ENCODE measurements at regions not wholly inside any gene's neighbourhood (a gene's known extent, or its start where the extent isn't known, plus 50 kb on each side); places are given as distances from the start of the nearest gene placed in this dataset.

DNA sequence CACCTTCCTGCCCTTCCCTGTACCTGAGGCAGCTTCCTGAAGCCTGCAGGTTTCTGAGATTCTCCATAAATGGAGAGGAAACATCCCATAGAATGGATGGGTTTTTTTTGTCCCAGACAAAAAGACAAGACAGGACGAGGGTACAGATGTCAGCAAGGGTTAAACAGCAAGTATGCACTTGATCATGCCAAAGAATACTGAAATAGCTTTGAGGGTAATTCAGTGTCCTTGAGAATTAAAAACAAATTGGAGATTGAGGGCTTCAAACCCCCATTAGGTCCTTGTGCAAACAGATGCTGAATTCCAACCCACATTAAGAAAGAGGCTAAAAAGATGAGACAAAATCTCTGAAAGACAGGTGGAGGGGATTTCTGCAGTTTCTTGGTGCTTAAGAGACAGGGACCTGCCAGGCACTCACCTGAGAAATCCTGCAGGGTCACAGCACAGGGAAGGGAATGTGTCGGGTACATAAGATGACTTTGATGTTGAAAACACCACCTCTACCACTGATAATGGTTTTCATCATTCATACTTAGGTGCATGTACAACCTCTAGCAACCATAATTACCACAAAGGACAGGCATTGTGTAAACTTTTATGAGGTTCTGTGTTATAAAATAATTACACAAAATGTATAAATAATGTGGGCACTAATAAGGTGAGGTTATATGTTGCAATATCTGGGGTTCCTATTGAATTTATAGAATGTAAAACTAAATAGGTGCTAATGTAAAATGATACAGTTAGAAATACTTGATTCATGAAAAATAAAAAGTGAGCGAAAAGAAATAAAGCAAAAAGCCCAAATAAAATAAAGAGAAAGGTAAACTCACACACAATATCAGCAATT lies 107.1 kb upstream of the TOP3B start:
- Mint-ChIP-seq H3K4me3 (no peak overlapping the region), H3K4me1 (no peaks in the 10 kb centered on the region), H3K27ac (no peak overlapping the region), H3K9me3 (no peaks in the 10 kb centered on the region), H3K36me3 (no peaks in the 10 kb centered on the region), H3K27me3 (peaks cover 14 to 60% of the 10 kb centered on the region in 2 donors)
- ChIA-PET CTCF (no interaction called here), POLR2A (no interaction called here)
- no peak for DNase-seq
- Histone ChIP-seq H3K27ac (ENCODE audit: low read depth, low read length) (no peak overlapping the region), H3K36me3 (ENCODE audit: insufficient read depth, low read length) (no peaks in the 10 kb centered on the region), H3K4me1 (ENCODE audit: insufficient read depth, low read length) (no peaks in the 10 kb centered on the region), H3K9me3 (ENCODE audit: low read length) (no peaks in the 10 kb centered on the region), H3K27me3 (ENCODE audit: insufficient read depth, low read length, poor library complexity, severe bottlenecking) (peaks cover 8% of the 10 kb centered on the region), H3K4me3 (ENCODE audit: low read length) (no peak overlapping the region)

GRCh38 chr22:22088658-22089458 lies 106.3 kb upstream of the TOP3B start:
- no peak overlapping the region for H3K27ac ChIP-seq (ENCODE audit: low read depth, low read length)
- Mint-ChIP-seq H3K36me3 (no peaks in the 10 kb centered on the region), H3K4me1 (no peaks in the 10 kb centered on the region), H3K9me3 (no peaks in the 10 kb centered on the region), H3K27ac (no peak overlapping the region), H3K4me3 (no peak overlapping the region), H3K27me3 (peaks cover 15 to 53% of the 10 kb centered on the region in 2 donors)
- H3K4me3 ChIP-seq (ENCODE audit: low read length): no peak overlapping the region
- POLR2A ChIA-PET: no interaction called here
- no peaks in the 10 kb centered on the region for H3K36me3 ChIP-seq (ENCODE audit: insufficient read depth, low read length)
- CTCF ChIA-PET: no interaction called here
- DNase-seq: no peak
- no peaks in the 10 kb centered on the region for H3K9me3 ChIP-seq (ENCODE audit: low read length)
- H3K4me1 ChIP-seq (ENCODE audit: insufficient read depth, low read length): no peaks in the 10 kb centered on the region
- peaks cover 8% of the 10 kb centered on the region for H3K27me3 ChIP-seq (ENCODE audit: insufficient read depth, low read length, poor library complexity, severe bottlenecking)

GRCh38 chr22:22087854-22088657 lies 105.5 kb upstream of the TOP3B start:
- ChIA-PET POLR2A (no interaction called here), CTCF (no interaction called here)
- Histone ChIP-seq H3K27ac (ENCODE audit: low read depth, low read length) (no peak overlapping the region), H3K4me3 (ENCODE audit: low read length) (no peak overlapping the region), H3K9me3 (ENCODE audit: low read length) (no peaks in the 10 kb centered on the region), H3K4me1 (ENCODE audit: insufficient read depth, low read length) (no peaks in the 10 kb centered on the region), H3K27me3 (ENCODE audit: insufficient read depth, low read length, poor library complexity, severe bottlenecking) (peaks cover 8% of the 10 kb centered on the region), H3K36me3 (ENCODE audit: insufficient read depth, low read length) (no peaks in the 10 kb centered on the region)
- Mint-ChIP-seq H3K4me3 (no peak overlapping the region), H3K27me3 (peaks cover 17 to 49% of the 10 kb centered on the region in 2 donors), H3K4me1 (no peaks in the 10 kb centered on the region), H3K27ac (no peak overlapping the region), H3K9me3 (no peaks in the 10 kb centered on the region), H3K36me3 (no peaks in the 10 kb centered on the region)
- no peak for DNase-seq

- no peaks in the 10 kb centered on the region for H3K9me3 Mint-ChIP-seq
- H3K27ac Mint-ChIP-seq: no peak overlapping the region
- no peak for DNase-seq
- H3K36me3 Mint-ChIP-seq: no peaks in the 10 kb centered on the region
- ChIA-PET POLR2A (no interaction called here), CTCF (no interaction called here)
- no peak overlapping the region for H3K4me3 ChIP-seq (ENCODE audit: low read length)
- H3K9me3 ChIP-seq (ENCODE audit: low read length): no peaks in the 10 kb centered on the region
- H3K4me3 Mint-ChIP-seq: no peak overlapping the region
- no peaks in the 10 kb centered on the region for H3K36me3 ChIP-seq (ENCODE audit: insufficient read depth, low read length)
- no peaks in the 10 kb centered on the region for H3K4me1 Mint-ChIP-seq
- H3K27me3 Mint-ChIP-seq: peaks cover 17 to 48% of the 10 kb centered on the region in 2 donors
- H3K4me1 ChIP-seq (ENCODE audit: insufficient read depth, low read length): no peaks in the 10 kb centered on the region
- H3K27ac ChIP-seq (ENCODE audit: low read depth, low read length): no peak overlapping the region
- peaks cover 8% of the 10 kb centered on the region for H3K27me3 ChIP-seq (ENCODE audit: insufficient read depth, low read length, poor library complexity, severe bottlenecking)
These were observed 104.0 kb upstream of the TOP3B start for GRCh38 chr22:22086501-22087158.

DNA sequence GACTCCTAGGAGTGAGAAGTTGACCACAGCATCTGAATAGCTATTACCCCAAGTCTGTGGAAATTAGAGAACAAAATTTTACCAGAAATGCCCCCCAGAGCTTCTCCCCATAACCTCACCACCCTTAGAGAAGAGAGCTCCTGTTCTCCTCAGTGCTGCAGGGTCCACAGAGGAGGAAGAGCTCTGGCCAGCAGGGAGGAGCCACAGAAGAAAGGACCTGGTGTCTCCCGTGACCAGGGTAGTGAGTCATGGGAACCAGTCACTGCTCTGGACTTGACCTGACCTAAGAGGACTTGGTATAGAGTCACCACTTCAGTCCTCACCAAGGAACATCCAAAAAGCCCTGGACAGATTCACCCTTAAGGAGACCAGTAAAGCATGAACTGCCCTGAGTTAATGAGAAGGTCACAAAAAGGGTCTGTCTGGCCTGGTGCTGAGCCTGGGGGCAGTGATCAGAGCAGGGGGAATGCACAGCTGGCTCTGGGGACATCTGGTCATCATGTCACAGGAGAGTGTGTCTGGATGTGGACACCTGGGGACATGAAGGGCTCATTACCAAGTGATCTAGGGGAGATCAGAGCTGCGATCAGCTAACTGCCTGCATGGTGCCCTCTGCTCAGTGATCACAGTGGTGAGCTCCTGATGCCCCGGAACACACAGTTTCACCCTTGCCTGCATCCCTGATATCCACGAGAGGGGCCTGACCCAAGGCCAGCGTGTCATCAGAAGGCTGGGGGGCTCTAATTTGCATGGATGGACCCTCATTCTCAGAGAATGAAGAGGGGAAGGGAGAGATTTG lies 103.3 kb upstream of the TOP3B start:
- CTCF ChIA-PET: no interaction called here
- no peak overlapping the region for H3K4me3 ChIP-seq (ENCODE audit: low read length)
- no peaks in the 10 kb centered on the region for H3K4me1 ChIP-seq (ENCODE audit: insufficient read depth, low read length)
- peaks cover 16 to 49% of the 10 kb centered on the region in 2 donors for H3K27me3 Mint-ChIP-seq
- DNase-seq: no peak
- H3K27ac ChIP-seq (ENCODE audit: low read depth, low read length): no peak overlapping the region
- no peaks in the 10 kb centered on the region for H3K36me3 Mint-ChIP-seq
- no peaks in the 10 kb centered on the region for H3K36me3 ChIP-seq (ENCODE audit: insufficient read depth, low read length)
- H3K4me3 Mint-ChIP-seq: no peak overlapping the region
- H3K27ac Mint-ChIP-seq: no peak overlapping the region
- H3K27me3 ChIP-seq (ENCODE audit: insufficient read depth, low read length, poor library complexity, severe bottlenecking): peaks cover 4% of the 10 kb centered on the region
- POLR2A ChIA-PET: no interaction called here
- H3K9me3 Mint-ChIP-seq: no peaks in the 10 kb centered on the region
- H3K9me3 ChIP-seq (ENCODE audit: low read length): no peaks in the 10 kb centered on the region
- H3K4me1 Mint-ChIP-seq: no peaks in the 10 kb centered on the region

DNA sequence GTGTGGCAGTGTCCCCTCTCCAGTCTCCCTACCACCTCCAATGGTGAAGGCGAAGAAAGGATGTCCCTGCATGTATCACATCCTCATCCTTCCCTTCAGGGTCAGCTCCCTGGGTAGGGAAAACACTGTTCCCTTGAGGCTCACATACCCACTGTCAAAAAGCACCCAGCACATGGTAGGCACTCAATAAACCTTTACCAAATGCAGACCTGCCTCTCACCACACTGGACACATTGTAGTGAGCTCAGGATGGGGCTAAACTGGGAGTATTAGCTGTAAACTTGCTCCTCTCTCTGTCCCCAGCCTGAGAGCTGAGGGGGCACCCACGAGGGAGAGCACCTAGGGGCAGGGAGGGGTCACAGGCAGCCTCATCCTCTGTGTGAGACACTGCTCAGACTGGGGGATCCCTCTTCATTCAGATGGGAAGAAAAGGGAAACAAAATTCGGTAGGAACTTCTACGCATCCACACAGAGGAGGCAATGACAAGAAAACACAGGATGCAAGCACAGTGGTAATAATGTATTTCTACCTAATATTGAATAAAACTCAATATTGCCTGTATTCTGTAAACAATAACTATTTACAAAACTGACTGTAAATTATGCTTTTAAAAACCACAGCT lies 101.6 kb upstream of the TOP3B start:
- no peak for DNase-seq
- H3K4me1 Mint-ChIP-seq: no peaks in the 10 kb centered on the region
- peaks cover 15 to 47% of the 10 kb centered on the region in 2 donors for H3K27me3 Mint-ChIP-seq
- H3K36me3 Mint-ChIP-seq: no peaks in the 10 kb centered on the region
- ChIA-PET POLR2A (no interaction called here), CTCF (no interaction called here)
- H3K9me3 ChIP-seq (ENCODE audit: low read length): no peaks in the 10 kb centered on the region
- H3K4me3 ChIP-seq (ENCODE audit: low read length): no peak overlapping the region
- H3K4me3 Mint-ChIP-seq: no peak overlapping the region
- no peaks in the 10 kb centered on the region for H3K4me1 ChIP-seq (ENCODE audit: insufficient read depth, low read length)
- H3K36me3 ChIP-seq (ENCODE audit: insufficient read depth, low read length): no peaks in the 10 kb centered on the region
- H3K27ac ChIP-seq (ENCODE audit: low read depth, low read length): no peak overlapping the region
- peaks cover 8% of the 10 kb centered on the region for H3K27me3 ChIP-seq (ENCODE audit: insufficient read depth, low read length, poor library complexity, severe bottlenecking)
- H3K27ac Mint-ChIP-seq: no peak overlapping the region
- H3K9me3 Mint-ChIP-seq: no peaks in the 10 kb centered on the region

DNA sequence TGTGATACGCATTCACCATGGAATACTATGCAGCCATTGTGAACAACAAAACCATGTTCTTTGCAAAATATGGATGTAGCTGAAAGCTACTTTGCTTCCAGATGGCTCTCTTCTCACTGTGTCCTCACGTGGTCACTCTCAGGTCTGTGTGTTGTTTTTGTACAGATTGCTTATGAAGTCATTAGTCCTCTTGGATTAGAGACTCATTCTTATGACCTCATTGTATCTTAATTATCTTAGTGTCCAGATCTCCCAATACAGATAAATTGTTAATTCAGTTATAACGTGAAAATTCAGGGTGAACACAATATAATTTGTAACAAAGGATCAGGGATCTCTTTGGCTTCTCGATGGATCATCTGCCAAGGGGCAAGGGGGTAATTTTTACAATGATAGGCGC lies 100.4 kb upstream of the TOP3B start:
- DNase-seq: no peak
- Histone ChIP-seq H3K36me3 (ENCODE audit: insufficient read depth, low read length) (no peaks in the 10 kb centered on the region), H3K4me1 (ENCODE audit: insufficient read depth, low read length) (no peaks in the 10 kb centered on the region), H3K9me3 (ENCODE audit: low read length) (no peaks in the 10 kb centered on the region), H3K27me3 (ENCODE audit: insufficient read depth, low read length, poor library complexity, severe bottlenecking) (peaks cover 4% of the 10 kb centered on the region), H3K4me3 (ENCODE audit: low read length) (no peak overlapping the region), H3K27ac (ENCODE audit: low read depth, low read length) (no peak overlapping the region)
- H3K27ac Mint-ChIP-seq: no peak overlapping the region
- H3K4me1 Mint-ChIP-seq: no peaks in the 10 kb centered on the region
- peaks cover 11 to 37% of the 10 kb centered on the region in 2 donors for H3K27me3 Mint-ChIP-seq
- ChIA-PET POLR2A (no interaction called here), CTCF (no interaction called here)
- no peaks in the 10 kb centered on the region for H3K9me3 Mint-ChIP-seq
- H3K4me3 Mint-ChIP-seq: no peak overlapping the region
- H3K36me3 Mint-ChIP-seq: no peaks in the 10 kb centered on the region
